ENCODE measurements at regions not wholly inside any gene's neighbourhood (a gene's known extent, or its start where the extent isn't known, plus 50 kb on each side); places are given as distances from the start of the nearest gene placed in this dataset.

DNA sequence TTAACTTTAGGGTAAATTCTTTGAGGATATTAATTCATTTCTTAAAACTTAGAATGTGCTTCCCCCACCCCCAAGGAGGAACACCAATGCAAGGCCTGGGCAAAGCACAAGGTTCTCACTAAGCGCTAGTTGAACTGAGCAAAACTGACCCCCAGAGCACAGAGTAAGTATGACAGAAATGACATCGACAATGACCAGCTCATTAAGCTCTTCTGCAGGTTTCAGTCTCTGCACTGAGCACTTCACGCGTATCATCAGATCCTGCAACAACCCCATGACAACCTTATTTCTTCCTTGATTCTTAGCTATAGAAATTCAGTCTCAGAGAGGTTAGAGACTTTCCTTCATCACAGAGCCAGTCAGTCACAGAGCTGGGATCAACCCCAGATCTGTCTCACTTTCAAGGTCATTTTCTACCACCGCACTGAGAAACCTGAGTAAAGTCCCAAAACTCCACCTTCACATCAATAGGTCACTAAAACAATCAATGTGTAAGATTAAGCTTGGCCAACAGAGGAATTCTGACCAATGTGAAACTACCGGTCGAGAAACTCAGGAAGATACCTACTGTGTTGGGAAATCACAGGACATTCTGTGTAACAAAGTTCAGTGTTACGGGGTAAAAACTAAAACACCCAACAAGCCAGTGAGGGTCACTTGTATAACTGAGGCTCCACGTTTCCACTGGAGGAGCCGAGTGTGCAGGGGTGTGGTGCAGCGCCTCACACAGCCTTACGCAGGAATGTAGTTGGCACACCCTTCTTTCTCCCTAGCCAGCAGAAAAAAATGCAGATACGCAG, 129.0 kb upstream of the FOXQ1 start:
- TF ChIP-seq CHD2 (IDR thresholded peaks at IDR 0.05; ENCODE audit: borderline replicate concordance, low read depth, low read length) (no peak), CEBPB (IDR thresholded peaks at IDR 0.05; ENCODE audit: borderline replicate concordance in 1 of 2, low read depth in 2 of 2, low read length in 2 of 2) (no peak), SUZ12 (IDR thresholded peaks at IDR 0.05; ENCODE audit: unreplicated experiment) (no peak), ZNF274 (IDR thresholded peaks at IDR 0.05; ENCODE audit: insufficient read depth, insufficient read length) (no peak), MAX (IDR thresholded peaks at IDR 0.05; ENCODE audit: low read depth, low read length) (no peak)
- TF ChIP-seq, protein P1, sequence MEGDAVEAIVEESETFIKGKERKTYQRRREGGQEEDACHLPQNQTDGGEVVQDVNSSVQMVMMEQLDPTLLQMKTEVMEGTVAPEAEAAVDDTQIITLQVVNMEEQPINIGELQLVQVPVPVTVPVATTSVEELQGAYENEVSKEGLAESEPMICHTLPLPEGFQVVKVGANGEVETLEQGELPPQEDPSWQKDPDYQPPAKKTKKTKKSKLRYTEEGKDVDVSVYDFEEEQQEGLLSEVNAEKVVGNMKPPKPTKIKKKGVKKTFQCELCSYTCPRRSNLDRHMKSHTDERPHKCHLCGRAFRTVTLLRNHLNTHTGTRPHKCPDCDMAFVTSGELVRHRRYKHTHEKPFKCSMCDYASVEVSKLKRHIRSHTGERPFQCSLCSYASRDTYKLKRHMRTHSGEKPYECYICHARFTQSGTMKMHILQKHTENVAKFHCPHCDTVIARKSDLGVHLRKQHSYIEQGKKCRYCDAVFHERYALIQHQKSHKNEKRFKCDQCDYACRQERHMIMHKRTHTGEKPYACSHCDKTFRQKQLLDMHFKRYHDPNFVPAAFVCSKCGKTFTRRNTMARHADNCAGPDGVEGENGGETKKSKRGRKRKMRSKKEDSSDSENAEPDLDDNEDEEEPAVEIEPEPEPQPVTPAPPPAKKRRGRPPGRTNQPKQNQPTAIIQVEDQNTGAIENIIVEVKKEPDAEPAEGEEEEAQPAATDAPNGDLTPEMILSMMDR (IDR thresholded peaks at IDR 0.05 in 2 of 3, conservative IDR thresholded peaks at IDR 0.05 in 1 of 3; ENCODE audit: control insufficient read depth in 2 of 3, extremely low read depth in 1 of 3, insufficient read depth in 1 of 3, low read depth in 3 of 3, low read length in 3 of 3) = no peak
- TF ChIP-seq, protein P2, sequence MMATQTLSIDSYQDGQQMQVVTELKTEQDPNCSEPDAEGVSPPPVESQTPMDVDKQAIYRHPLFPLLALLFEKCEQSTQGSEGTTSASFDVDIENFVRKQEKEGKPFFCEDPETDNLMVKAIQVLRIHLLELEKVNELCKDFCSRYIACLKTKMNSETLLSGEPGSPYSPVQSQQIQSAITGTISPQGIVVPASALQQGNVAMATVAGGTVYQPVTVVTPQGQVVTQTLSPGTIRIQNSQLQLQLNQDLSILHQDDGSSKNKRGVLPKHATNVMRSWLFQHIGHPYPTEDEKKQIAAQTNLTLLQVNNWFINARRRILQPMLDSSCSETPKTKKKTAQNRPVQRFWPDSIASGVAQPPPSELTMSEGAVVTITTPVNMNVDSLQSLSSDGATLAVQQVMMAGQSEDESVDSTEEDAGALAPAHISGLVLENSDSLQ (IDR thresholded peaks at IDR 0.05) = no peak

Data from GM12878 (cell line).